HG02885 (cell line): ENCODE measurements at regions not wholly inside any gene's neighbourhood (a gene's known extent, or its start where the extent isn't known, plus 50 kb on each side); places are given as distances from the start of the nearest gene placed in this dataset.
"Not testable (repeated sequence)": the region's sequence is repeated elsewhere in the genome, so short reads cannot be mapped to it uniquely, and the experiment has no call there.

ENCODE experiments used
- ATAC-seq: cut with Tn5 transposase; IDR thresholded peaks from one replicate; pipeline ENCODE4 v1.9.1; 2021; ENCODE audit warnings: mild to moderate bottlenecking; ENCODE audit not compliant: unreplicated experiment, poor library complexity

- no peak for ATAC-seq
Observed at GRCh38 chr13:89474432-89474831, 1803.3 kb downstream of the SLITRK5 start.

DNA sequence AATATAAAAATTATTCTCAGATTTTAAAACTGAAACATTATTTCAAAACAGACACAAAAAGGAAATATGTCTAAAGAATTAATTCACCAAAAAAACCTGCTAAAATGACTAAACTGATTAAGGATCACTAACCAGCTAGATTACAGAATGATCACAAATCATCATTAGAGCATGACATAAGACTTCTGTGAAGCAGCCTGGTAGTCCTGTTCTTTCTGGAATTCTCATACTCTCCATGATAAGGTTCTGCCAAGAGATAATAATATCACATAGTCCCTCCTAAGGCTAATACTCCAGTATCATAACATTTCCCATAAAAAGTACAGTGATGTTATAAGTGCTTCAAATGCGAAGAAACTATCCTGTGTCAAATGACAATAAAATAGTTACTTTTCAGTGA is 1814.9 kb downstream of the SLITRK5 start:
- no peak for ATAC-seq

GRCh38 chr13:89486709-89487108 is 1815.5 kb downstream of the SLITRK5 start:
- no peak for ATAC-seq

DNA sequence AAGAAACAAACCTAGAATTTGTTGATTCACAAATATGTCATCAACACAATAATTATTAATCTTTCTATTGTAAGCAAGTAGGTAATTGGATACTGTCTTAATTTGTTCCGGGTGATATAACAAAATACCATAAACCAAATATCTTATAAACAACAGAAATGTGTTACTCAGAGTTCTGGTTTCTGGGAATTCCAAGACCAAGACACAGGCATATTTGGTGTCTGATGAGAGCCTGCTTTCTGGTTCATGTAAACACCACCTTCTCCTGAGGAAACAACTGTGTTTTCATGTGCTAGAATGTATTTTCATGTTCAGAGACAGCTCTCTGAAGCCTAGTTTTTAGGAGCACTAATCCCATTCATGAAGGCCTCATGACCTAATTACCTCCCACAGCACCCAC is 1819.5 kb downstream of the SLITRK5 start:
- ATAC-seq, result no peak

DNA sequence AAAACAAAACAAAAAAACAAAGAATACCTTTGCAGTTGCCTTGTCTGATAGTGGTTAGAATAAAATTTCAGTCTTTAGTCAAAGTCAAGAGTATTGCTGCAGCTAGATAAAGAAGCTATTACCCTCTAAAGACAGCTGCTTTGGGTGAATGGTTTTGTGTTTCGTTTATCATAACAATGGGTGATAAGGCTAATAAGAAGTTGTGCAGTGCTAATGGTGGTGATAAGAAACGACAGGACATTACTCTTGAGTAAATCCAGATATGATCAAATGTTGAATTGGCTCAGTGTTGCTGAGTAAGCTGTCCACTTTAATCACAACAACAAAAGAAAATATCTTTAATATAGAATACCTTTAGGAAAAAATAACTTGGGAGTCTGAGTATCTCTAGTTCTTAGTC is 1825.3 kb downstream of the SLITRK5 start:
- no peak for ATAC-seq

- no peak for ATAC-seq
Observed at GRCh38 chr13:89497658-89498057, 1826.5 kb downstream of the SLITRK5 start.

DNA sequence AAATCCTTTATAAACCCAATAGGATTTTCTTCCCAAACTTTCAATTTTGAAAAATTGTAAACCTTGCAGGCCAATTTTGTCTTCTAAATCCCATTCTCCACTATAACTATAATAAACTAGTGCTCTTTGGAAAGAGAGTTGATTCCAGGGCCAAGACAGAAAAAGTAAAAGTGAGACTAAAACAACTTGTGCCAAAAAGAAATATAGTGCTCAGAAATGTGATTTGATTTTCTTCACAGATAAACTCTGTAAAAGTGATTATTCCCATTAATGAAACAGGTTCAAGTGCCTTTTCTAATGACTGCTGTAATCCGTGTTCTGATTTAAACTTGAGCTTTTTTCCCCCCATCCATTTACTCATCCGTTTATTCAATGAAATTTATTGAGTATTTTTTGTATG is 1831.1 kb downstream of the SLITRK5 start:
- no peak for ATAC-seq

- ATAC-seq, result no peak
Observed at GRCh38 chr13:89514534-89515312, 1832.8 kb upstream of the MIR17HG start.

- no peak for ATAC-seq
Observed at GRCh38 chr13:89515948-89516347, 1831.5 kb upstream of the MIR17HG start.

- no peak for ATAC-seq
Observed at GRCh38 chr13:89518289-89519077, 1829.0 kb upstream of the MIR17HG start.

DNA sequence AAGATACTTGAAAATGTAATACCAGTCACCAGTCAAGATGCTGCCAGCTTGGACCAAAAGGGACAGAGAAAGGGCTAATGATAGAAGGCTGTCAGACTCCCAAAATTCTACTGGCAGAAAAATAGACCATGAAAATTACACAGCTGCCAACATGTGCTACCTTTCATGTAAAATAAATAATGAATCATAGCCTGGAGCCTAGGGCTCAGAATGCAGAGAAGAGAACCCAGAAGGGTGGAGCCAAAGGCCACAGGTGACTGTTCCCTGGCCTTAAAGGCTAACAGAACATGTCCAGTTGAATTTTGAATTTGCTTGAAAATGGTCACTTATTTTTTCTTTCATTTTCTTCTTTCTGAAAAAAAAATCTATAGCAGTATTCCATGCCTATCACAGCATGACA is 1827.0 kb upstream of the MIR17HG start:
- no peak for ATAC-seq

- ATAC-seq, result not testable (repeated sequence)
Observed at GRCh38 chr13:89521672-89522071, 1825.8 kb upstream of the MIR17HG start.

DNA sequence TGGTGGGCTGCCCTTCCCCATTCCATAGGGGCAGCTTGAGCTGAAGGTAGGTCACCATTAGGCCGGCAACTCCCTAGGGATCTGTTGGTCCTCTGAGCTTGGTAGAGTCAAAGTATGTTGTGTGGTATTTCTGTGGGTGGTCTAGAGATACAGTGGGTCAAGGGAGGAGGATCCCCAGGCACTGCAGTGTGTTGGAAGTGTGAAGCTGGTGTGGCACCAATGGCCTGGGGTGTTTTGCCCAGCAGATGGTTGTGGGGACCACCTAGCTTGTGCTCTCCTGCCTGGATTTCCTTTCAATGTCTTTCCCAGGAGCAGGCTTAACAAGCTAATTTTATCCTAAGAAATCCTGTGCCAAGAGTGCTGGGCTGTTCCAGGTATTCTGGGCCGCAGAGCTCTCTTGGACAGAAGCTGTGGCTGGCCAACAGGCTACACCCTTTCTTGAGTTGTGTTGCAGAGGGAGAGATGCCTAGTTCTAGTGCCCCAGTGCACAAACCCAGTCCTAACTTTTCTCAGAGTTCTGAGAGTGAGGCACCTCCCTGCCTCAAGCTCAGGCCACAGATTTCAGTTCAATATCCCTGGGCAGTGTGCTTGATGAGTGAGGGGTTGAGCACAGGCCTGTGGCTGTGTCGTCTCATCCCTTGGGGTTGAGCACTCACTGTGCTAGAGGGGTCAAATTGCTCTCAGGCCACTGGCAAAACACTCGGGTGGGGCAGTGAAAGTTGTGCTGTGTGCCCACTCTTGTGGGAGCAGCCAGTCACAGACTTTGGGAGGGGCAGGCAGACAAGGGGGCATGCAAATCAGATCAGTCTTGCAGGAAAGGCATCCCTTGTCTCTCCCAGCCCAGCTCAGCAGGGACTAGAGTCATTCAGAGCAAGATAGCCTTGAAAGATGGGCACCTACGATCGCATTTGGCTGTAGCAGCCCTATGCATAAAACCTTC is 1806.1 kb upstream of the MIR17HG start:
- no peak for ATAC-seq

DNA sequence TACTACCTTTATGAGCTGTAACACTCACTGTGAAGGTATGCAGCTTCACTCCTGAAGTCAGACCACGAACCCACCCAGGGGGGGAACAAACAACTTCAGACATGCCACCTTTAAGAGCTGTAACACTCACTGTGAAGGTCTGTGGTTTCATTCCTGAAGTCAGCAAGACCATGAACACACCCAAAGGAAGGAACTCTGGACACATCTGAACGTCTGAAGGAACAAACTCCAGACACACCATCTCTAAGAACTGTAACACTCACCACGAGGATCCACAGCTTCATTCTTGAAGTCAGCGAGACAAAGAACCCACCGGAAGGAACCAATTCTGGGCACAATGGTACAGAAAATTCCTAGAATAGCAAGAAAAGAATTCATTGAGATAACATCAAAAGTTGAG is 1796.5 kb upstream of the MIR17HG start:
- ATAC-seq, result no peak

- ATAC-seq, result no peak
Observed at GRCh38 chr13:89554801-89555200, 1792.7 kb upstream of the MIR17HG start.

GRCh38 chr13:89565476-89566100 is 1781.9 kb upstream of the MIR17HG start:
- no peak for ATAC-seq

DNA sequence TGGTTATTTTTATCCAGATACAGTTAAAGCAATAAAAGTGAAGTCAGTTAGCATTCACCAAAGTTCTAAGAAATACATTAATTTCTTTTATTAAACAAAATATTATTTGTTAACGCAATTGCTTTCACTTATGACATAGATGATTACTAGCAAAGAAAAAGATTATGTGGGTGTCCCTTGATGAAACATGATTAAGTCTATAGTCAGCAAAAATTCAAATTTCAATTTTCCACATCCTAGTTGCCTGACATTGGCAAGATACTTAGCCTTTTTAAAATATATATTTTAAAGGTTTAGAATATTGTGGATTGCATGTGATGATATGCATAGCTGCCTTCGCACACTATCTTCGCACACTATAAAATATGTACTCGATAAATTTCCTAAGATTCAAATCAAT is 1780.5 kb upstream of the MIR17HG start:
- ATAC-seq, result no peak

- ATAC-seq, result no peak
Observed at GRCh38 chr13:89568276-89568675, 1779.2 kb upstream of the MIR17HG start.

DNA sequence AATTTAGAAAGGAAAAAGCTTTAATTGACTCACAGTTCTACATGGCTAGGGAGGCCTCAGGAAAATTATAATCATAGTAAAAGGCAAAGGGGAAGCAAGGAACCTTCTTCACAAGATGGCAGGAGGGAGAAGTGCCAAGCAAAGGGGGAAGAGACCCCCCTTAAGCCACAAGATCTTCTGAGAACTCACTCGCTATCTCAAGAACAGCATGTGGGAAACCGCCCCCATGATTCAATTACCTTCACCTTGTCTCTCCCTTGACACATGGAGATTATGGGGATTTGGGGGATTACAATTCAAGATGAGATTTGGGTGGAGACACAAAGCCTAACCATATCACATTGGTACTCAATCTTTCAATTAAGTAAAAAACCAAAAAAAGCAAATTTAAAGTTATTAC is 1778.7 kb upstream of the MIR17HG start:
- ATAC-seq, result no peak

DNA sequence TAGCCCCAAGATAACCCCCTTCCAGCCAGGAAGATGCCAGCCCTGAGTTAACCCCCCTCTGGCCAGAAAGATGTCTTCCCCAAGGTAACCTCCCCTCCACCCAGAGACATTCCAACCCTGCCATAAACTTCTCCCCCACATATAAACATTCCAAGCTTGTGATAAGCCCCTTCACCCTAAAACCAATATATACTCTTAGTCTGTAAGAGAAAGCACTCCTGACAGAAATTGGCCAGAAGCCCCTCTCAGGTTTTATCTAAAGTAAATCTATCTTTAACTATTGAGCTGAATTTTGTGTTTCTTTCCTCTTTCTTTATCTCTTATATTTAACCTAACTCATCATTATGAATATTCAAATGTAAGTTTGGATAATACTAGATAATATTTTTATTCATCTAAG is 1775.8 kb upstream of the MIR17HG start:
- no peak for ATAC-seq
